22Rv1 (cell line): ENCODE measurements at regions not wholly inside any gene's neighbourhood (a gene's known extent, or its start where the extent isn't known, plus 50 kb on each side); places are given as distances from the start of the nearest gene placed in this dataset.

Experiments
- CTCF ChIP-seq: fragments of 450-650 bp; IDR thresholded peaks from 2 replicates; pipeline ENCODE4 v1.5.1; 2017; ENCODE audit warnings: mild to moderate bottlenecking
- ZFX ChIP-seq: fragments of 450-650 bp; IDR thresholded peaks from 2 replicates; pipeline ENCODE4 v1.6.1; 2017; ENCODE audit warnings: antibody characterized with exemption, borderline replicate concordance

- no peak for TF ChIP-seq CTCF
- TF ChIP-seq ZFX: no peak
Observed at GRCh38 chr6:169097381-169097959, 156.2 kb downstream of the THBS2 start.
